Caco-2 (cell line): ENCODE measurements at regions not wholly inside any gene's neighbourhood (a gene's known extent, or its start where the extent isn't known, plus 50 kb on each side); places are given as distances from the start of the nearest gene placed in this dataset.

Source experiments
- BruUV-seq: library from RNA; stranded (reverse); fragments of 400-500 nt; replicated peaks from 2 replicates; lab custom pipeline; 2021; lab: Mats Ljungman, UMichigan
- CTCF ChIA-PET: fragments of 300-600 bp; sonication (Branson Sonifier 250); formaldehyde crosslinking; loops from one replicate; lab custom pipeline; 2022; ENCODE audit warnings: antibody characterized with exemption; lab: Charles Lee
- POLR2A ChIA-PET: fragments of 300-600 bp; sonication (Branson Sonifier 250); formaldehyde crosslinking; loops from one replicate; lab custom pipeline; 2022; ENCODE audit warnings: antibody characterized with exemption; lab: Charles Lee
- DNase-seq, 2 experiments: peaks; one replicate each; pipeline versions ENCODE4 v3.0.0 to v3.0.0-alpha.2; 2020 to 2022
- H3K27me3 ChIP-seq: replicated peaks from 2 replicates; pipeline ENCODE4 v1.6.0; 2011; ENCODE audit warnings: low read length; ENCODE audit not compliant: control insufficient read depth, insufficient read depth
- H3K36me3 ChIP-seq: 2 replicates; pipeline ENCODE4 v1.5.1; 2011; ENCODE audit warnings: low read length; ENCODE audit not compliant: control insufficient read depth, insufficient read depth
- H3K4me1 ChIP-seq: fragments of 250-450 bp; sonication (Bioruptor Pico); 2 replicates; pipeline ENCODE4 v1.5.1; 2020; ENCODE audit warnings: mild to moderate bottlenecking
- H3K4me3 ChIP-seq: 2 replicates; pipeline ENCODE4 v1.5.1; 2011; ENCODE audit warnings: low read depth, mild to moderate bottlenecking, control low read depth, low read length
- H3K9me3 ChIP-seq: fragments of 250-450 bp; sonication (Bioruptor Pico); 2 replicates; pipeline ENCODE4 v1.5.1; 2020; ENCODE audit warnings: mild to moderate bottlenecking, moderate library complexity
- H3K27ac Mint-ChIP-seq: one replicate; pipeline ENCODE4 v1.8.0; 2022; ENCODE audit warnings: mixed read lengths; ENCODE audit not compliant: unreplicated experiment
- H3K27me3 Mint-ChIP-seq: one replicate; pipeline ENCODE4 v1.8.0; 2022; ENCODE audit warnings: mixed read lengths; ENCODE audit not compliant: insufficient read depth, unreplicated experiment
- H3K36me3 Mint-ChIP-seq: one replicate; pipeline ENCODE4 v1.8.0; 2022; ENCODE audit warnings: mild to moderate bottlenecking, mixed read lengths; ENCODE audit not compliant: insufficient read depth, unreplicated experiment
- H3K4me1 Mint-ChIP-seq: one replicate; pipeline ENCODE4 v1.8.0; 2022; ENCODE audit warnings: low read depth, mixed read lengths; ENCODE audit not compliant: unreplicated experiment
- H3K4me3 Mint-ChIP-seq: one replicate; pipeline ENCODE4 v1.8.0; 2022; ENCODE audit warnings: mild to moderate bottlenecking, moderate library complexity, mixed read lengths; ENCODE audit not compliant: unreplicated experiment
- H3K9me3 Mint-ChIP-seq: one replicate; pipeline ENCODE4 v1.8.0; 2022; ENCODE audit warnings: mixed read lengths; ENCODE audit not compliant: unreplicated experiment
- intact Hi-C: fragments of 100-400 bp; cut with micrococcal nuclease; formaldehyde crosslinking; loops from one replicate; pipeline ENCODE4 v1.10.0; 2022; ENCODE audit not compliant: unreplicated experiment
- TF ChIP-seq, protein P1 (sequence below), 2 experiments: fragments of 200-600 bp in 1 of 2; IDR thresholded peaks; 1 replicate in 1 of 2; 2 replicates in 1 of 2; pipeline versions ENCODE4 v1.5.1 to v1.8.0; 2011 to 2022; ENCODE audit warnings: antibody characterized with exemption in 1 of 2, control low read depth in 1 of 2, inconsistent platforms in 1 of 2, low read depth in 1 of 2, low read length in 1 of 2, mild to moderate bottlenecking in 1 of 2, moderate library complexity in 1 of 2; ENCODE audit not compliant: insufficient read depth in 1 of 2, severe bottlenecking in 1 of 2, unreplicated experiment in 1 of 2

DNA sequence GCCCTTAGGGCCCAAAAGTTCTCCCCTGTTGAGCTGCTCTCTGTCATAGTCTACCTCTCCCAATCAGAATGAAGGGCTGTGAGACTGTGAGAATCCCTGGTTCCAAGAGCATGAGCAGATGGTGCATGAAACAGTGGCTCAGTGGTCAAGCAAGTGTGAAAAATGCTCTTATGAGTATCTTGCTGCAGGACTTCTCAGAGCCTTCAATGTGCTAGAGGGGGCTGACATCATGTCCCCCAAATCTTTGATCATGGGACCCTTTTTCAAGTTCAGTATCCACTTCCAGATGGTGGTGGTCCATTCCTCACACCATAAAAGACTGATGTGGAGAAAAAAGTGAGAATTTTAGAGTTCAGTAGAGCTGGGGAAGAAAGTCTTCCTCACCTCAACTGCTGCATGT, 265.3 kb upstream of the HABP2 start:
- Mint-ChIP-seq H3K4me3 (no peak overlapping the region), H3K27me3 (peaks cover 3% of the 10 kb centered on the region), H3K36me3 (no peaks in the 10 kb centered on the region), H3K4me1 (no peaks in the 10 kb centered on the region), H3K9me3 (no peaks in the 10 kb centered on the region), H3K27ac (no peak overlapping the region)
- H3K9me3 ChIP-seq: no peaks in the 10 kb centered on the region
- intact Hi-C loops: no loop called here
- DNase-seq: no peak
- POLR2A ChIA-PET: no interaction called here
- no peaks in the 10 kb centered on the region for H3K4me1 ChIP-seq
- no peaks in the 10 kb centered on the region for H3K27me3 ChIP-seq
- BruUV-seq: no TSS peak
- H3K4me3 ChIP-seq: no peak overlapping the region
- TF ChIP-seq, protein P1, sequence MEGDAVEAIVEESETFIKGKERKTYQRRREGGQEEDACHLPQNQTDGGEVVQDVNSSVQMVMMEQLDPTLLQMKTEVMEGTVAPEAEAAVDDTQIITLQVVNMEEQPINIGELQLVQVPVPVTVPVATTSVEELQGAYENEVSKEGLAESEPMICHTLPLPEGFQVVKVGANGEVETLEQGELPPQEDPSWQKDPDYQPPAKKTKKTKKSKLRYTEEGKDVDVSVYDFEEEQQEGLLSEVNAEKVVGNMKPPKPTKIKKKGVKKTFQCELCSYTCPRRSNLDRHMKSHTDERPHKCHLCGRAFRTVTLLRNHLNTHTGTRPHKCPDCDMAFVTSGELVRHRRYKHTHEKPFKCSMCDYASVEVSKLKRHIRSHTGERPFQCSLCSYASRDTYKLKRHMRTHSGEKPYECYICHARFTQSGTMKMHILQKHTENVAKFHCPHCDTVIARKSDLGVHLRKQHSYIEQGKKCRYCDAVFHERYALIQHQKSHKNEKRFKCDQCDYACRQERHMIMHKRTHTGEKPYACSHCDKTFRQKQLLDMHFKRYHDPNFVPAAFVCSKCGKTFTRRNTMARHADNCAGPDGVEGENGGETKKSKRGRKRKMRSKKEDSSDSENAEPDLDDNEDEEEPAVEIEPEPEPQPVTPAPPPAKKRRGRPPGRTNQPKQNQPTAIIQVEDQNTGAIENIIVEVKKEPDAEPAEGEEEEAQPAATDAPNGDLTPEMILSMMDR (IDR thresholded peaks at IDR 0.05; ENCODE audit: insufficient read depth in 1 of 2, low read depth in 1 of 2, low read length in 1 of 2, severe bottlenecking in 1 of 2, unreplicated experiment in 1 of 2): no peak
- H3K36me3 ChIP-seq: no peaks in the 10 kb centered on the region
- CTCF ChIA-PET: no interaction called here

DNA sequence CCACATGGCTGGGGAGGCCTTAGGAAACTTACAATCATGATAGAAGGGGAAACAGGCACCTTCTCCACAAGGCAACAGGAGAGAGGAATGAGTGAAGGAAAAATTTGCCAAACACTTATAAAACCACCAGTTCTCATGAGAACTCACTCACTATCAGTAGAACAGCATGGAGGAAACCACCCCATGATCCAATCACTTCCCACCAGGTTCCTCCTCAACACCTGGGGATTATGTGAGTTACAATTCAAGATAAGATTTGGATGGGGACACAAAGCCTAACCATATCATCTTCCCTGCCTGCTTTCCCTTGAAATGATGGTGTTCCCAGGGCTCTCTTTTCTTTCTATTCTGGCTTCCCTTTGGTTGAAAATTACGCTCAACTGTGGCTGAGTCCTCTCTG, 262.7 kb upstream of the HABP2 start:
- ChIA-PET CTCF (no interaction called here), POLR2A (no interaction called here)
- BruUV-seq: no TSS peak
- no peaks in the 10 kb centered on the region for H3K36me3 Mint-ChIP-seq
- DNase-seq: no peak
- no peak overlapping the region for H3K4me3 Mint-ChIP-seq
- no peaks in the 10 kb centered on the region for H3K9me3 Mint-ChIP-seq
- no peaks in the 10 kb centered on the region for H3K4me1 Mint-ChIP-seq
- no peak overlapping the region for H3K27ac Mint-ChIP-seq
- no peaks in the 10 kb centered on the region for H3K9me3 ChIP-seq
- intact Hi-C loops: no loop called here
- H3K27me3 ChIP-seq: no peaks in the 10 kb centered on the region
- H3K36me3 ChIP-seq: no peaks in the 10 kb centered on the region
- H3K4me1 ChIP-seq: no peaks in the 10 kb centered on the region
- H3K4me3 ChIP-seq: no peak overlapping the region
- peaks cover 3% of the 10 kb centered on the region for H3K27me3 Mint-ChIP-seq
- TF ChIP-seq, protein P1 (IDR thresholded peaks at IDR 0.05; ENCODE audit: insufficient read depth in 1 of 2, low read depth in 1 of 2, low read length in 1 of 2, severe bottlenecking in 1 of 2, unreplicated experiment in 1 of 2): no peak

DNA sequence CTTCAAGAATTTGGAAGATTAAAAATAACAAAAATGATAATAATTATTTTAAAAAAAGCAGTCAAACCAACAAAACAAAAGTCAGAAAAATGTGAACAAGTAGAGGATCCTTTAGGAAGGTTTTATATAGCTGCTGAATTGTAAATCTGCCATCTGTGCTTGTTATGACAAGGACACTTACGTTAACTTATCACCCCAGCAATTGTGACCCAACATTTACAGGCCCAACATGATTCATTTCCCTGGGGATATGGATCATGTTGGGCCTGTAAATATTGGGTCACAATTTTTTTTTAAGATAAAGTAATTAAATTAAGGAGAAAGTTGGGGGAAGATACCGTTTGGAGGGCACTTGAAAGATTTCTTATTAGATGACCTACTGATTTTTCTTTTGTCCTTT, 261.4 kb upstream of the HABP2 start:
- Histone ChIP-seq H3K36me3 (no peaks in the 10 kb centered on the region), H3K27me3 (no peaks in the 10 kb centered on the region), H3K4me1 (no peaks in the 10 kb centered on the region), H3K9me3 (no peaks in the 10 kb centered on the region), H3K4me3 (no peak overlapping the region)
- Mint-ChIP-seq H3K4me1 (no peaks in the 10 kb centered on the region), H3K9me3 (no peaks in the 10 kb centered on the region), H3K27me3 (peaks cover 3% of the 10 kb centered on the region), H3K4me3 (no peak overlapping the region), H3K36me3 (no peaks in the 10 kb centered on the region), H3K27ac (no peak overlapping the region)
- intact Hi-C loops: no loop called here
- ChIA-PET POLR2A (no interaction called here), CTCF (interaction anchor here (0.7 kb wide), 1 partner anchor 1121 kb away, joined by 3 read pairs; no protein-coding TSS in a partner anchor)
- no peak for DNase-seq
- TF ChIP-seq, protein P1 (IDR thresholded peaks at IDR 0.05; ENCODE audit: insufficient read depth in 1 of 2, low read depth in 1 of 2, low read length in 1 of 2, severe bottlenecking in 1 of 2, unreplicated experiment in 1 of 2): no peak
- no TSS peak for BruUV-seq
